ENCODE measurements at regions not wholly inside any gene's neighbourhood (a gene's known extent, or its start where the extent isn't known, plus 50 kb on each side); places are given as distances from the start of the nearest gene placed in this dataset.
"Not testable (repeated sequence)": the region's sequence is repeated elsewhere in the genome, so short reads cannot be mapped to it uniquely, and the experiment has no call there.

GRCh38 chr16:9160551-9160911 lies 69.1 kb downstream of the HAPSTR1 start:
- H3K4me3 ChIP-seq (ENCODE audit: low read depth, low read length): no peak overlapping the region
- TF ChIP-seq CTCF (IDR thresholded peaks at IDR 0.05; ENCODE audit: low read depth, low read length) (no peak), POLR2A (IDR thresholded peaks at IDR 0.05; ENCODE audit: extremely low read depth, insufficient read length) (no peak), MAX (IDR thresholded peaks at IDR 0.05; ENCODE audit: low read depth, low read length) (no peak), MYC (IDR thresholded peaks at IDR 0.05; ENCODE audit: low read depth, low read length) (no peak)
- no peak for DNase-seq (ENCODE audit: low read depth)

DNA sequence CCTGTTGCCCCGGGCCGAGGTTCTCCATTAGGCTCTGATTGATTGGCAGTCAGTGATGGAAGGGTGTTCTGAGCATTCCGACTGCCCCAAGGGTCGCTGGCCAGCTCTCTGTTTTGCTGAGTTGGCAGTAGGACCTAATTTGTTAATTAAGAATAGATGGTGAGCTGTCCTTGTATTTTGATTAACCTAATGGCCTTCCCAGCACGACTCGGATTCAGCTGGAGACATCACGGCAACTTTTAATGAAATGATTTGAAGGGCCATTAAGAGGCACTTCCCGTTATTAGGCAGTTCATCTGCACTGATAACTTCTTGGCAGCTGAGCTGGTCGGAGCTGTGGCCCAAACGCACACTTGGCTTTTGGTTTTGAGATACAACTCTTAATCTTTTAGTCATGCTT lies 74.2 kb downstream of the HAPSTR1 start:
- no peak overlapping the region for H3K4me3 ChIP-seq (ENCODE audit: low read depth, low read length)
- DNase-seq (ENCODE audit: low read depth): no peak
- TF ChIP-seq MAX (IDR thresholded peaks at IDR 0.05; ENCODE audit: low read depth, low read length) (no peak), MYC (IDR thresholded peaks at IDR 0.05; ENCODE audit: low read depth, low read length) (no peak), CTCF (IDR thresholded peaks at IDR 0.05; ENCODE audit: low read depth, low read length) (no peak), POLR2A (IDR thresholded peaks at IDR 0.05; ENCODE audit: extremely low read depth, insufficient read length) (no peak)

- not testable (repeated sequence) for DNase-seq (ENCODE audit: low read depth); H3K4me3 ChIP-seq (ENCODE audit: low read depth, low read length)
These were observed 75.0 kb downstream of the HAPSTR1 start for GRCh38 chr16:9166326-9166993.

DNA sequence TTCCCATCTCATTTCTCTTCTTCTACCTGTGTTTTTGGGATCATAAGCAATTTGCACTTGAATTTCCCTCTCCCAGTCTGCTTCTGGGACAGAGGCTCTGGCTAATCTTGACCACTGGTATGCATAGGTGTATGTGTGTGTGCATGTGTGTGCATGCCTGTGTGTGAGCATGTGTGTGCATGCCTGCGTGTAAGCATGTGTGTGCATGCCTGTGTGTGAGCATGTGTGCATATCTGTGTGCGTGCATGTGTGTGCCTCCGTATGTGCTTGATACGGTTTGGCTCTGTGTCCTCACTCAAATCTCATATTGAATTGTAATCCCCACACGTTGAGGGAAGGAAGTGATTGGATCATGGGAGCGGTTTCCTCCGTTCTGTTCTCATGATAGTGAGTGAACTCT lies 77.7 kb downstream of the HAPSTR1 start:
- TF ChIP-seq POLR2A (IDR thresholded peaks at IDR 0.05; ENCODE audit: extremely low read depth, insufficient read length) (no peak), MYC (IDR thresholded peaks at IDR 0.05; ENCODE audit: low read depth, low read length) (no peak), CTCF (IDR thresholded peaks at IDR 0.05; ENCODE audit: low read depth, low read length) (no peak), MAX (IDR thresholded peaks at IDR 0.05; ENCODE audit: low read depth, low read length) (no peak)
- DNase-seq (ENCODE audit: low read depth): no peak
- H3K4me3 ChIP-seq (ENCODE audit: low read depth, low read length): no peak overlapping the region

GRCh38 chr16:9170470-9170869 lies 79.0 kb downstream of the HAPSTR1 start:
- no peak overlapping the region for H3K4me3 ChIP-seq (ENCODE audit: low read depth, low read length)
- TF ChIP-seq MAX (IDR thresholded peaks at IDR 0.05; ENCODE audit: low read depth, low read length) (no peak), MYC (IDR thresholded peaks at IDR 0.05; ENCODE audit: low read depth, low read length) (no peak), CTCF (IDR thresholded peaks at IDR 0.05; ENCODE audit: low read depth, low read length) (no peak), POLR2A (IDR thresholded peaks at IDR 0.05; ENCODE audit: extremely low read depth, insufficient read length) (no peak)
- DNase-seq (ENCODE audit: low read depth): no peak

GRCh38 chr16:9176547-9177418 lies 85.3 kb downstream of the HAPSTR1 start:
- TF ChIP-seq POLR2A (IDR thresholded peaks at IDR 0.05; ENCODE audit: extremely low read depth, insufficient read length) (no peak), MYC (IDR thresholded peaks at IDR 0.05; ENCODE audit: low read depth, low read length) (no peak), MAX (IDR thresholded peaks at IDR 0.05; ENCODE audit: low read depth, low read length) (no peak), CTCF (IDR thresholded peaks at IDR 0.05; ENCODE audit: low read depth, low read length) (no peak)
- no peak overlapping the region for H3K4me3 ChIP-seq (ENCODE audit: low read depth, low read length)
- no peak for DNase-seq (ENCODE audit: low read depth)

Data from NB4 (cell line).